ENCODE measurements at regions not wholly inside any gene's neighbourhood (a gene's known extent, or its start where the extent isn't known, plus 50 kb on each side); places are given as distances from the start of the nearest gene placed in this dataset.

GRCh38 chr2:220309215-220309614, 681.8 kb downstream of the SLC4A3 start:
- no peak for DNase-seq

- DNase-seq = no peak
These were observed 683.0 kb downstream of the SLC4A3 start for GRCh38 chr2:220310451-220310861.

GRCh38 chr2:220315098-220315823, 687.8 kb downstream of the SLC4A3 start:
- DNase-seq = no peak

GRCh38 chr2:220318037-220318436, 690.6 kb downstream of the SLC4A3 start:
- no peak for DNase-seq

GRCh38 chr2:220318508-220318907, 691.1 kb downstream of the SLC4A3 start:
- DNase-seq = no peak

GRCh38 chr2:220320326-220320725, 692.9 kb downstream of the SLC4A3 start:
- DNase-seq = no peak

- no peak for DNase-seq
These were observed 705.5 kb downstream of the SLC4A3 start for GRCh38 chr2:220332886-220333285.

GRCh38 chr2:220334210-220334609, 706.8 kb downstream of the SLC4A3 start:
- DNase-seq = no peak

- no peak for DNase-seq
These were observed 707.6 kb downstream of the SLC4A3 start for GRCh38 chr2:220334871-220335590.

- no peak for DNase-seq
These were observed 708.1 kb downstream of the SLC4A3 start for GRCh38 chr2:220335591-220335915.

- DNase-seq = no peak
These were observed 709.3 kb downstream of the SLC4A3 start for GRCh38 chr2:220336771-220337170.

GRCh38 chr2:220337611-220338440, 710.4 kb downstream of the SLC4A3 start:
- DNase-seq = no peak

GRCh38 chr2:220341014-220341413, 713.6 kb downstream of the SLC4A3 start:
- DNase-seq = no peak

- no peak for DNase-seq
These were observed 719.5 kb downstream of the SLC4A3 start for GRCh38 chr2:220346919-220347318.

- no peak for DNase-seq
These were observed 720.2 kb downstream of the SLC4A3 start for GRCh38 chr2:220347626-220348025.

GRCh38 chr2:220348206-220348605, 720.8 kb downstream of the SLC4A3 start:
- no peak for DNase-seq

- DNase-seq = no peak
These were observed 726.5 kb downstream of the SLC4A3 start for GRCh38 chr2:220353897-220354296.

GRCh38 chr2:220356076-220356475, 728.6 kb downstream of the SLC4A3 start:
- no peak for DNase-seq

GRCh38 chr2:220365023-220365422, 737.6 kb downstream of the SLC4A3 start:
- DNase-seq = no peak

GRCh38 chr2:220366765-220367164, 739.3 kb downstream of the SLC4A3 start:
- DNase-seq = no peak

GRCh38 chr2:220370764-220371163, 743.3 kb downstream of the SLC4A3 start:
- DNase-seq = no peak

- DNase-seq = no peak
These were observed 743.8 kb downstream of the SLC4A3 start for GRCh38 chr2:220371211-220371610.

- no peak for DNase-seq
These were observed 746.4 kb downstream of the SLC4A3 start for GRCh38 chr2:220373878-220374277.

- DNase-seq = no peak
These were observed 746.9 kb downstream of the SLC4A3 start for GRCh38 chr2:220374282-220374681.

Data from amniotic stem cell (primary cell).